GM12874 (cell line): ENCODE measurements at regions not wholly inside any gene's neighbourhood (a gene's known extent, or its start where the extent isn't known, plus 50 kb on each side); places are given as distances from the start of the nearest gene placed in this dataset.

Experiments
- TF ChIP-seq, protein P1 (sequence below): IDR thresholded peaks from 2 replicates; pipeline ENCODE4 v1.5.1; 2011; ENCODE audit warnings: low read depth, mild to moderate bottlenecking, control low read depth, low read length, moderate library complexity; ENCODE audit not compliant: insufficient read depth

DNA sequence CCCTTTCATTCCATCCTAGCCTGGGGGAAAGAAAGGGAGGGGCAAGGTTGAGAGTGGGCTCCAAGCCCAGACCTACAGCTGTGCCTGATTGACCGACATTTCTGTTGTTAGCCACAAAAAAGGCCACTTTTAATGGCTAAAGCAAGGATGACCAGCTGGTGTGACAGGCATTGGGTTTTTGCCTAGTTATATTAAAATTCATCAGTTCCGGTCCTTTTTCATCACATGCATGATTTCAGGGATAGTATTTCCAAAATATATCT is 192.3 kb downstream of the ZNF326 start:
- TF ChIP-seq, protein P1, sequence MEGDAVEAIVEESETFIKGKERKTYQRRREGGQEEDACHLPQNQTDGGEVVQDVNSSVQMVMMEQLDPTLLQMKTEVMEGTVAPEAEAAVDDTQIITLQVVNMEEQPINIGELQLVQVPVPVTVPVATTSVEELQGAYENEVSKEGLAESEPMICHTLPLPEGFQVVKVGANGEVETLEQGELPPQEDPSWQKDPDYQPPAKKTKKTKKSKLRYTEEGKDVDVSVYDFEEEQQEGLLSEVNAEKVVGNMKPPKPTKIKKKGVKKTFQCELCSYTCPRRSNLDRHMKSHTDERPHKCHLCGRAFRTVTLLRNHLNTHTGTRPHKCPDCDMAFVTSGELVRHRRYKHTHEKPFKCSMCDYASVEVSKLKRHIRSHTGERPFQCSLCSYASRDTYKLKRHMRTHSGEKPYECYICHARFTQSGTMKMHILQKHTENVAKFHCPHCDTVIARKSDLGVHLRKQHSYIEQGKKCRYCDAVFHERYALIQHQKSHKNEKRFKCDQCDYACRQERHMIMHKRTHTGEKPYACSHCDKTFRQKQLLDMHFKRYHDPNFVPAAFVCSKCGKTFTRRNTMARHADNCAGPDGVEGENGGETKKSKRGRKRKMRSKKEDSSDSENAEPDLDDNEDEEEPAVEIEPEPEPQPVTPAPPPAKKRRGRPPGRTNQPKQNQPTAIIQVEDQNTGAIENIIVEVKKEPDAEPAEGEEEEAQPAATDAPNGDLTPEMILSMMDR = no peak

DNA sequence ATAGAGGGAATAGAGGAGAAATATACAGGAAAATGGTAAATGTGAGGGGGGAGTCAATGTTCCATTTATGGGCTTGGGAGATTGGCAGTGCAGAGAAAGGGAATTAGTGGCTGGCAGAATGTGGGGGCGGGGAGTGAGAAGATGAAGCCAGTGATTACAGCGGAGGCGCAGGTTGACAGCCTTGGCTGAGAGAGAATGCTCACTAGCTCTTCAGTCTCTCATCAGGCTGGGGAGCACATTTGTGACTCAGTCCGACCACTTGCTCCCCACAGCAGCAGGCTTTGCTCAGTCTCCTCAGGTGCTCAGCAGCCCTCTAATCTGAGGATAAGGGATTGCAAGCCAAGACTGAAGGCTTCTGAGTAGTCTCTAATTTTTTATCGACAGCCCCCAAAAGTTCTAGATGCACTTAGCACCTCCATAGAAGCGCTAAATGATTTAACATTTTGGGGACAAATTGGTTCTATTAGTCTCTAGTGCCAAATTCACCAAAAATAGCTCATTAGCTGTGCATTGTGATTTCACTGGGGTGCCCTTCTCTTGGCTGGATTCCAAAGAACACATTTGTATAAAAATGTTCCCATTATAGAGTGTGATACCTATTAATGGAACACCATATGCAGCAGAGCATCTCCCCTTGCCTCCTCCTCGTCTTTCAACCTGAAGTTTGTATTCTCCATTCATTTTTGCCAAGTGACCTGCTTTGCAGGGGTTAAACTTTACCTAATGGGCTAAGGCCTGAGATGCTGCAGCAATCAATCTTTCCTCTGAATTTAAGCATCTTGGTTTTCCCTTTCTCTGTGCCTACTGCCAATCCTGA is 191.8 kb downstream of the ZNF326 start:
- TF ChIP-seq, protein P1 = no peak

DNA sequence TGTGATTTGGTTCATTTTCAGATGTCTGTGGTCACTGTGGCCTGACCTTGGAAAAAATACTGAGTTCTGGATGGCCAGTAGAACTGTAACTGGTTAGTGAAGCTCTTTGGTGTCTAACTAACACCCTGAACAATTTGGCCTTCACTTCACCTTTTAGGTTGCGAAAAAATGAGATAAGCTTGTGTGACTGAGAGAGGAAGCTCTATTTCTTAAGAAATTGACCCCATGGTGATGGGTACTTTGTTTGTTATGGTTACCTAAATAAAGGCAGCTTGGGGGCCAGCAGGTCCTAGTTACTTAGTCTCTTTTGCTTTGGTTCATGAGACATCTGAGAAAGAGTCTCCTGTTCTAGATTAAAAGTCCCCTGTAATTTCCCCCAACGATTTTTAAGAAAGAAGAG is 181.6 kb downstream of the ZNF326 start:
- TF ChIP-seq, protein P1 = no peak

DNA sequence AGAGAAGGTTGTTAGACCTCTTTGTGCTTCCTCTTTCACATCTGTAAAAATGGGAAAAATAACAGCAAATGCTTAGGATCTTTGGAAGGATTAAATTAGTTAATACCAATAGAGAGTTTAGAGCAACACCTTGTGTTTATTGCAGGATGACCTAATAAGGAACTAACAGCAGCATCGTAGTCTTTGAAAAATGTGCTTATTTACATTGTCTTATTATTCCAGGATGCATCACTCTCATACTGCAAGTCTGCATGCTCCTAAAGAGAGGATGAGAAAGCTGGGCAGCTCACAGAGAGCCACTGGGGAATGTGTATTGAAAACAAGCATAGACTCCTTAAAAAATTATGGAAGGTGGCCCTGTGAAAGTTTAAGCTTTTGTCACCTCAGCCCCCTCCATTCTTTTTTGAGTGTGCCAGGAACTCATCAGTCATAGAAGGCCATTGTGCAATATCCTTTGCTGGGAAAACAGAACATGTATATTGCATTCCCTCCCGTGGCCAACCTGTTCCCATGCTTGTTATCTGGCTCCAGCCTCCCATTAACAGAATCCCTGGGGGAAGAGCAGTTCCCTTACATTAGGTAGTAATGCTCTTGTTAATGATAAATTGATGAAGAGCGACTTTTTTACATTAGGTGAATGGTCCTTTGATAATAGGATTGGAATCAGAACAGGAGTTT is 180.7 kb downstream of the ZNF326 start:
- TF ChIP-seq, protein P1 = no peak

DNA sequence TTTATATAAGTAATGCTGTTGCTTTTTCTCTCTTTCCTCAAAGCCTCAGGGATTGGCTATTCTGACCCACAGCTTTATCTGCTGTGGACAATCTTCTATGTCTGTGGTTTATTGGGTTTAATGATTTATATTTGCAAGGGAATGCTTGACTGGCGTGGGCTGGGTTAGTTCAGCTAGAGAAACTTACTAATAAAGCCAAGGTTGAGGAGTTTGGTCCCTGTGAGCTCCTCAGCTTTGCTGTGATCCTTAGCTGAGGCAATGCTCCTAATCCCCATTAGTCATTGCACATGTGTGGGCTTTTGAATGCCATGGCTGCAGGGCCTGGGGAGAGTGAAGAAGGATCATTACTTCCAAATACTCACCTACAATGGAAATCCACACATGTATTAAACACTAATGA is 179.3 kb downstream of the ZNF326 start:
- TF ChIP-seq, protein P1 = no peak

DNA sequence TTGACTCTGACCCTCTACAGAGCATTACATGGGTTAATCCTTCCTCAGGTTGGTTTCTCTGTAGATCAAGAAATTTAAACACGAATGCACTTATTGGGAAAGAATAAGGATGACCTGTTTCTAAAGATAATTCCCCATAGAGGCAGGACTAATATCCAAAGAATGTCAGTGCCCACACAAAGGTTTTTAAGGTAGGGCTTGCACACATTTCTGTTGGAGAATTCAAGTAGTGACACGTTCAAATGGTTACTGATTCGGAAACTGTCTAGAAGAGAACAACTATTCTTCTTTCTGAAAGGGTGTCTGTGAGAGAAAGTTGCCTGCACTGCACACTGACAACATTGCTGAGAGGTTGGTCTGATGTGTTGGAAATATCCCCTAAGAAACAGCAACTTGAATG is 167.3 kb downstream of the ZNF326 start:
- TF ChIP-seq, protein P1 = no peak

DNA sequence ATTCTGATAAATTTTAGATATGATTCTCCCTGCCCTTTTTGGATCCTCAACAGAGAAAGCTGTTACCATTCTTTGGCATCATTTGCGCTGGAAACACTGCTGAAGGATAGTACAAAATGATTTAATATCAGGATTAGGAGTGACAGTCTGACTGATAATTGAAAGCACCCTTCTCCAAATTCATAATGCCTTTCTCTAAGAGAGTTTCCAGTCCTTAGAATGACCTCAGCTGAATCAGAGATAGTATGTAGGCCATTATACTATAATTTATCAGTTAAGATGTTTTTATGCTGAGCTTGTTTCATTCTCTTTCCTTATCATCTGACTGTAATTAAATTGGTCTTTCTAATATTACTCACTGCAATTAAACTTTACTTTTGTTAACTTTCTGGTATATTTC is 166.7 kb downstream of the ZNF326 start:
- TF ChIP-seq, protein P1 = no peak
